Hepatocyte (in vitro differentiated cells): ENCODE measurements at regions not wholly inside any gene's neighbourhood (a gene's known extent, or its start where the extent isn't known, plus 50 kb on each side); places are given as distances from the start of the nearest gene placed in this dataset.

Experiments used
- DNase-seq: peaks from one replicate; pipeline ENCODE4 v3.0.0-alpha.2; 2016; ENCODE audit warnings: low spot score
- H2AFZ ChIP-seq: fragments of 200-600 bp; sonication (generic); 2 replicates; pipeline ENCODE4 v1.6.0; 2016; ENCODE audit warnings: antibody characterized with exemption, mild to moderate bottlenecking
- H3K27ac ChIP-seq: fragments of 200-600 bp; sonication (generic); 2 replicates; pipeline ENCODE4 v1.5.1; 2016; ENCODE audit warnings: mild to moderate bottlenecking
- H3K27me3 ChIP-seq: fragments of 200-600 bp; sonication (generic); 2 replicates; pipeline ENCODE4 v1.6.1; 2016
- H3K36me3 ChIP-seq: fragments of 200-600 bp; sonication (generic); replicated peaks from 2 replicates; pipeline ENCODE4 v1.5.1; 2016; ENCODE audit warnings: low read depth; ENCODE audit not compliant: insufficient read depth
- H3K4me1 ChIP-seq: fragments of 200-600 bp; sonication (generic); 2 replicates; pipeline ENCODE4 v1.5.1; 2016; ENCODE audit warnings: mild to moderate bottlenecking, moderate library complexity; ENCODE audit not compliant: insufficient read depth
- H3K4me2 ChIP-seq: fragments of 200-600 bp; sonication (generic); 2 replicates; pipeline ENCODE4 v1.6.0; 2016
- H3K4me3 ChIP-seq: fragments of 200-600 bp; sonication (generic); 2 replicates; pipeline ENCODE4 v1.5.1; 2016; ENCODE audit warnings: mild to moderate bottlenecking
- H3K79me2 ChIP-seq: fragments of 200-600 bp; sonication (generic); 2 replicates; pipeline ENCODE4 v1.6.0; 2017; ENCODE audit warnings: mild to moderate bottlenecking
- H3K9me2 ChIP-seq: fragments of 200-600 bp; sonication (generic); replicated peaks from 2 replicates; pipeline ENCODE4 v1.6.0; 2017; ENCODE audit warnings: mild to moderate bottlenecking; ENCODE audit not compliant: insufficient read depth
- H3K9me3 ChIP-seq: fragments of 200-600 bp; sonication (generic); 2 replicates; pipeline ENCODE4 v1.5.1; 2016; ENCODE audit warnings: low read depth, mild to moderate bottlenecking
- H4K20me1 ChIP-seq: fragments of 200-600 bp; sonication (generic); 2 replicates; pipeline ENCODE4 v1.6.0; 2016; ENCODE audit warnings: mild to moderate bottlenecking; ENCODE audit not compliant: insufficient read depth, poor library complexity, severe bottlenecking
- EZH2 ChIP-seq: fragments of 200-600 bp; sonication (generic); IDR thresholded peaks from 2 replicates; pipeline ENCODE4 v1.6.1; 2016; ENCODE audit warnings: antibody characterized with exemption, mild to moderate bottlenecking, borderline replicate concordance
- EZH2phosphoT487 ChIP-seq: fragments of 200-600 bp; sonication (generic); IDR thresholded peaks from one replicate; pipeline ENCODE4 v1.6.1; 2018; ENCODE audit warnings: antibody characterized with exemption, mild to moderate bottlenecking, low read depth, moderate library complexity; ENCODE audit not compliant: unreplicated experiment, severe bottlenecking
- WGBS: methylation state at CpG from one replicate; pipeline ENCODE4 v1.1.6; 2016; ENCODE audit warnings: low lambda C conversion rate; ENCODE audit errors: missing lambda C conversion rate; 5-methylcytosine and 5-hydroxymethylcytosine counted together
- TF ChIP-seq, protein P1 (sequence below): fragments of 200-600 bp; sonication (generic); IDR thresholded peaks from 2 replicates; pipeline ENCODE4 v1.5.1; 2016; ENCODE audit warnings: antibody characterized with exemption, mild to moderate bottlenecking; ENCODE audit not compliant: poor library complexity

DNA sequence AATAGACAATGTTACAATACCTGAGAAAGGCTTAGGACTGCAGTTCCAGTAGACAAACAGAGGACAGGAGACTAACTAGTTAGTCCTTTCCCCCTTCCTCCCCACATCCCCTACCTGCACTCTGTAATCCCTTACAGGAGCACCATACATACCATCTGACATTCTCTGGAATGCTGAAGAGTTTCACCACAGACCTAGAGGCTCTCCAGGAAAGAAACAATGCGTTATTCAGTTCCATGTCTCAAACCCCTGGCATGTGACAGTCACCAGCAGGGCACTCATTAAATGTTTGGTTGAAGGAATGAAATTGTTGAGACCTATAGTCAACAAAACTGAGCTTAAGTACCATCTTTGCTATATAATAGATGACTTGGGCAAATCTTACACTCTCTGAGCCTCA is 100.2 kb upstream of the USP38 start:
- no peak overlapping the region for H2AFZ ChIP-seq
- whole genome bisulfite sequencing, result 74% methylated on average over 1 of the region's 1 CpG
- DNase-seq, result no peak
- no peaks in the 10 kb centered on the region for H3K9me3 ChIP-seq
- H3K36me3 ChIP-seq, result no peaks in the 10 kb centered on the region
- peak overlapping the region; percentile 5 for H3K27ac ChIP-seq
- H3K27me3 ChIP-seq, result no peaks in the 10 kb centered on the region
- H3K9me2 ChIP-seq, result no peaks in the 10 kb centered on the region
- H3K4me2 ChIP-seq, result peak overlapping the region; percentile 11
- peaks cover 23% of the 10 kb centered on the region for H3K4me1 ChIP-seq
- H3K4me3 ChIP-seq, result no peak overlapping the region
- no peaks in the 10 kb centered on the region for H4K20me1 ChIP-seq
- H3K79me2 ChIP-seq, result no peaks in the 10 kb centered on the region
- TF ChIP-seq EZH2 (no peak), EZH2phosphoT487 (no peak)
- TF ChIP-seq, protein P1, sequence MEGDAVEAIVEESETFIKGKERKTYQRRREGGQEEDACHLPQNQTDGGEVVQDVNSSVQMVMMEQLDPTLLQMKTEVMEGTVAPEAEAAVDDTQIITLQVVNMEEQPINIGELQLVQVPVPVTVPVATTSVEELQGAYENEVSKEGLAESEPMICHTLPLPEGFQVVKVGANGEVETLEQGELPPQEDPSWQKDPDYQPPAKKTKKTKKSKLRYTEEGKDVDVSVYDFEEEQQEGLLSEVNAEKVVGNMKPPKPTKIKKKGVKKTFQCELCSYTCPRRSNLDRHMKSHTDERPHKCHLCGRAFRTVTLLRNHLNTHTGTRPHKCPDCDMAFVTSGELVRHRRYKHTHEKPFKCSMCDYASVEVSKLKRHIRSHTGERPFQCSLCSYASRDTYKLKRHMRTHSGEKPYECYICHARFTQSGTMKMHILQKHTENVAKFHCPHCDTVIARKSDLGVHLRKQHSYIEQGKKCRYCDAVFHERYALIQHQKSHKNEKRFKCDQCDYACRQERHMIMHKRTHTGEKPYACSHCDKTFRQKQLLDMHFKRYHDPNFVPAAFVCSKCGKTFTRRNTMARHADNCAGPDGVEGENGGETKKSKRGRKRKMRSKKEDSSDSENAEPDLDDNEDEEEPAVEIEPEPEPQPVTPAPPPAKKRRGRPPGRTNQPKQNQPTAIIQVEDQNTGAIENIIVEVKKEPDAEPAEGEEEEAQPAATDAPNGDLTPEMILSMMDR, result no peak

DNA sequence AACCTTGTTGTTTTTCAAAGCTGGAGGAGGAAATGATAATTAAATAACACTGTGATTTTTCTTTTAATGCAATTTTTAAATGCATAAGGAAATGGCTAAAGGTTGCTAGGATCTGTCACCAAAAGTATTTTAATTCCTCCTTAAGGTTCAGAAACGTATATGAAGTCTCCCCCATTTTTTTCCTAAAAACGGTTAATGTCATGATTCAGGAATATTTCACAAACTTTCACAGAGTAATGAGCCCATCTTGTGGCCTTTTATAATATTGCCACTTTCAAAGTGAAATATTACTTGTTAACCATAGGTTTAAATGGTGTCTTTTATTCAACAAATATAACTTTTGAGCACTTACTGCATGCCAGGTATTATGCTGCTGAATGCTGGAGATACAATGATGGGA is 99.5 kb upstream of the USP38 start:
- Histone ChIP-seq H3K36me3 (no peaks in the 10 kb centered on the region), H3K9me3 (no peaks in the 10 kb centered on the region), H3K79me2 (no peaks in the 10 kb centered on the region), H3K27me3 (no peaks in the 10 kb centered on the region), H3K4me1 (peaks cover 23% of the 10 kb centered on the region), H3K4me3 (no peak overlapping the region), H2AFZ (no peak overlapping the region), H3K27ac (peak overlapping the region; percentile 5), H3K9me2 (no peaks in the 10 kb centered on the region), H3K4me2 (peak overlapping the region; percentile 34), H4K20me1 (no peaks in the 10 kb centered on the region)
- WGBS, result 39% methylated on average over 2 of the region's 2 CpGs
- no peak for DNase-seq
- TF ChIP-seq, protein P1, result peak; percentile 49
- no peak for TF ChIP-seq EZH2phosphoT487

DNA sequence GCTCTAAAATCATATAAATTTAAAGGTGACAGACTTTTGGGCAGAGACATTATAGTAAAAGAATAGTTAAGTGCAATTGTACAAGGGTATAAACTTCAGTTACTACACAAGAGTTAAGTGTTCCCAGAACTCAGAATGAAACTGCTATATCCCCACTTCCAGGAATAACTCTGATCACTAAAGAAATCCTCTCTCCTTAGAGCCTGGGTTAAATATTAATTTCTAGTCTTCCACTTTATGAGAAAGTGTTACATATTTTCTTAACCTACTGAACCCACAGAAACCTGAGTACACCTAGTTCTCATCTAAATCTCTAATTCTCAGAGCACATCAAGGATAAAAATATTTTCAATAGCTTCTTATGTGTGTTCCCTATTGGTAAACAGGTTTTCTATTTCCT is 99.1 kb upstream of the USP38 start:
- H3K4me2 ChIP-seq, result peak overlapping the region; percentile 34

DNA sequence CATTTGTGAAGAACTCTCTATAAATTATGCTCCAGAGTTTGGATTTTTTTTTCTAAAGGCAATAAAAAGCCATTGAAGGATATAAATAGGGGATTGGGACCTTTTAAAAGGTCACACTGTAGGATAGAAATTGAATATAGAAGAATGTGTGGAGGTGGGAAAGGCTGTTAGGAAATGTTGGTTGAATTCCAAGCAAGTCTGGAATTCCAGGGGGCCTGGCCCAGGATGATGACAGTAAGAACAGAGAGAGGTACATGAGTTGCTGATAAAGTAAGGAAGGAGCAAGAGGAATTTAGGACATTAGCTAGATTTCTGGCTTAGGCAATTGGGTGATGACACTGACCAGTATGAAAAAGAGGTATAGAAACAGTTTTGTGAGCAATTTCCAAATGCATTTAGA is 95.4 kb upstream of the USP38 start:
- Histone ChIP-seq H3K27me3 (no peaks in the 10 kb centered on the region), H3K36me3 (no peaks in the 10 kb centered on the region), H3K4me2 (no peak overlapping the region), H3K4me1 (peaks cover 11% of the 10 kb centered on the region), H2AFZ (no peak overlapping the region), H3K27ac (no peak overlapping the region), H4K20me1 (no peaks in the 10 kb centered on the region), H3K79me2 (no peaks in the 10 kb centered on the region), H3K9me2 (no peaks in the 10 kb centered on the region), H3K4me3 (no peak overlapping the region), H3K9me3 (no peaks in the 10 kb centered on the region)
- TF ChIP-seq, protein P1, result no peak
- TF ChIP-seq EZH2phosphoT487 (no peak), EZH2 (no peak)
- no peak for DNase-seq

More for the DNA sequence above, 99.1 kb upstream of the USP38 start:
- Histone ChIP-seq H3K79me2 (no peaks in the 10 kb centered on the region), H3K36me3 (no peaks in the 10 kb centered on the region), H3K9me3 (no peaks in the 10 kb centered on the region), H3K4me3 (no peak overlapping the region), H3K9me2 (no peaks in the 10 kb centered on the region), H2AFZ (no peak overlapping the region), H4K20me1 (no peaks in the 10 kb centered on the region), H3K27me3 (no peaks in the 10 kb centered on the region), H3K4me1 (peaks cover 23% of the 10 kb centered on the region), H3K27ac (peak overlapping the region; percentile 37)
- TF ChIP-seq, protein P1, result no peak
- TF ChIP-seq EZH2phosphoT487 (no peak), EZH2 (no peak)
- DNase-seq, result no peak
